ENCODE measurements at regions not wholly inside any gene's neighbourhood (a gene's known extent, or its start where the extent isn't known, plus 50 kb on each side); places are given as distances from the start of the nearest gene placed in this dataset.

DNA sequence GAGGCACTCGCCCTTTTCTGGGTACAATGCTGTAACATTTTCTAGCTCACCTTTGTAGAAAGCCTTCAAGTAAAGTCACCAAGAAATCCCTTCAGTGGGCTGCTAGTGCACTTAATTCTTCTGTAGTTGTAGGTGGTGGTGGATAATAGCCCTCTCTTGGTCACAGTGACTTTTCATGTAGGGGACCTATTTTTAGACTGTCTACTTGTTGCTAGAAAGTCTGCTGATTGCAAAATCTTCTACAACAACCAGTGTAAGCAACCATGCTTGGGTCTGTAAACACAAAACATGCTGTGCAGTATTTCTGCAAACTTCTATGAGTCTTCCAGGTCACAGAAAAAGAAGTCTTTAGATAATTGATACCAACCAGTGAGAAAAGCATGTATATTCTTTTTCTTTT, 55.6 kb downstream of the PBDC1 start:
- no peak for DNase-seq (ENCODE audit: low read depth in 3 of 3)

DNA sequence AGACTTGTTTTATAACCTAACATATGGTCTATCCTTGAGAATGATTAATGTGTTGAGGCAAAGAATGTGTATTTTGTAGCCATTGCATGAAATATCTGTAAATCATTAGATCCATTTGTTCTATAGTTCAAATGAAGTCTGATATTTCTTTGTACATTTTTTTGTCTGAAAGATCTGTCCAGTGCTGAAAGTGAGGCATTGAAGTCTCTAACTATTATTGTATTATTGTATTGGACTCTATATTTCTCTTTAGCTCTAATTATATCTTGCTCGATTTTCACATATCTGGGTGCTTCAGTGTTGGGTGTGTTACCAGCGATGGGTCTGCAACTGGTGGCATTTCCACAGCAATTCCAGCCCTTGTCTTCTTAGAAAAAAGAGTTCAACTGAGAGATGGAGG, 76.0 kb downstream of the PBDC1 start:
- DNase-seq (ENCODE audit: low read depth in 3 of 3) = no peak

- peak in 1 of 3 experiments; percentile 5 for DNase-seq (ENCODE audit: low read depth in 3 of 3)
These were observed 80.6 kb downstream of the PBDC1 start for GRCh38 chrX:76253432-76253831.

DNA sequence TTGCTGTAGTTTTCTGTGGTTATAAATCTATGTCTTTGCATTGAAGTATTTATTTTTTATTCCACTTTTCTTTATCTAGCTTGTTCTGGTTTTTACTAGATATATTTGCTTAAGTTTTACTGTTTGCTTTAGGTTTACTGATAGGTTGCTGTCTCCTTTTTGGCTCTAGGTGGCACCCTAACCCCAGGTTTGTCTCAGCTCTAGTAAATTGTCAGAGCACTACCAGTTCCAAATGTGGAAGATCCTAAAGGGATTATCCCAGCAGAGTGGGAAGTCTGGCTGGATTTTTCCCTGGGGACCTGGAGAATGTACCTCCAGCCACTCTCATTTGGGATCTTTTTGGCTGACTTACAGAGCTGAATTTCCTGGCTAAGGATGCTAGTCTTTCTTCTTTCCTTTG, 106.1 kb downstream of the PBDC1 start:
- peak; percentile 0 to 6 (median 4) for DNase-seq (ENCODE audit: low read depth in 3 of 3)

Data from stimulated activated CD4-positive, alpha-beta T cell treated with anti-CD3 and anti-CD28 coated beads, TNF-alpha, amount 100 ng/mL, for 4 hours (primary cell).